HG02885 (cell line): ENCODE measurements at regions not wholly inside any gene's neighbourhood (a gene's known extent, or its start where the extent isn't known, plus 50 kb on each side); places are given as distances from the start of the nearest gene placed in this dataset.

Experiments used
- ATAC-seq: cut with Tn5 transposase; IDR thresholded peaks from one replicate; pipeline ENCODE4 v1.9.1; 2021; ENCODE audit warnings: mild to moderate bottlenecking; ENCODE audit not compliant: unreplicated experiment, poor library complexity

DNA sequence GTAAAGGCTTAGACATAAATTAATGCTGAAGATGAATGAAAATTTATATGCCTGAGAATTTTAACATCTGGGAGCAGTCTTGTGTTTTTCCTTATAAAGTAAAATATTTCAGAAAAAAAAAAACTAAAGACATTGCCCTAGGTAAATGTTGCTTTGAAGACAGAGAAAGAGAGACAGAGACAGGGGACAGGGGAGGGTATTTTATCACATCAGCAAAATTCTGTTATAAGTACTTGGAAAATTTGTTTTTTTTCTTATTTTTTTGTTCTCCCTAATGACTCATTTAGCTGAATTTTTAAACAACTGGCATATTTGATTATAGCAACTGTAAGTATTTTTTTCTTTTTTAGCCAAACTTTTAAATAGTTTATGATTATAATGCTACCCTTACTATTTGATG, 1540.6 kb upstream of the GBE1 start:
- no peak for ATAC-seq

DNA sequence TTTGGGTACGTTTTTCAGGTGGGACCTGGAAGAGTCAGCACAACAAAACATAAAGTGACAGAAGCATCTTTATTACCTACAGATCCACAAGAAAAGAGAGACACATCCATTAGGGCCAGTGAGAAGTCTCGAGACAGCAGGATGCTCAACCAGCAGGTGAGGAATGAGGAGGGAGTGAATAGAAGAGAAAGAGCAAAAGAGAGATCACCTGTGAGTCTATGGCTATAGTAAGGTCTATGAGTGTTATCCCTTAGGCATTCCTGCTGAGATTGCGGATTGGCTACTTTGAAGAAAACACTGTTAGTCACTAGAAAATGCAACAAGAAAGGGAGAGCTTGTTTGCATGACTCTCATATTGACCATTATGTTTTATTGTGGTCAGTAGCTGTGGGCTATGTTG, 1556.2 kb upstream of the GBE1 start:
- ATAC-seq: no peak

DNA sequence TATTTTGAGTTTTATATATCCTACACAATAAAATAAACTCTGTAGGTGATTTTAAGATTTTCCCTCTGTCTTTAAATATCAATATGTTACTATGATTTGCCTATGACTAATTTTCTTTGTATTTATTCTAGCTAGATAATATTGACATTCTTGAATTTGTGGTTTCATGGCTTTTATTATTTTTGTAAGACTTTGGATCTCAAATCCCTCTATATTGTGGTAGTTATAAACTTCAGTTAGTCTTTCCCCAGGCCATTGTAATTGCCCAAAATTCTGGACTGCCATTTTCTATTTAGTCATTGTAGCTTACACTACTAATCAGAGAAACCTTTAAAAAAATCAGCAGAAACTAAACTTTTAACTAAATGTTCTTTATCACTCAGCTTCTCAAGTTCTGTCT, 1559.3 kb upstream of the GBE1 start:
- ATAC-seq: no peak

DNA sequence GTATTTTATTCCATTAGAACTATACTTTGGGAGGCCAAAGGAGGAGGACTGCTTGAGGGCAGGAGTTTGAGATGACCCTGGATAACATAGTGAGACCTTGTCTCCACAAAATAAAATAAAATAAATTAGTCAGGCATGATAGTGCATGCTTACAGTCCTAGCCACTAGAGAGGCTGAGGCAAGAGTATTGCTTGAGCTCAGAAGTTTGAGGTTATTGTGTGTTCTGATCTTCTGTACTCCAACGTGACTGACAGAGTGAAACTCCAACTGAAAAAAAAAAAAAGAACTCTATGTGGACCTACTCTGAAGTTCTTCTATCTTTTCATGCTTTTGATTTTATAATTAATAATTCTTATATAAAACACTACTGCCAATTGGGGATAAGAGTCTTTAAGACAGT, 1560.0 kb upstream of the GBE1 start:
- ATAC-seq: no peak

DNA sequence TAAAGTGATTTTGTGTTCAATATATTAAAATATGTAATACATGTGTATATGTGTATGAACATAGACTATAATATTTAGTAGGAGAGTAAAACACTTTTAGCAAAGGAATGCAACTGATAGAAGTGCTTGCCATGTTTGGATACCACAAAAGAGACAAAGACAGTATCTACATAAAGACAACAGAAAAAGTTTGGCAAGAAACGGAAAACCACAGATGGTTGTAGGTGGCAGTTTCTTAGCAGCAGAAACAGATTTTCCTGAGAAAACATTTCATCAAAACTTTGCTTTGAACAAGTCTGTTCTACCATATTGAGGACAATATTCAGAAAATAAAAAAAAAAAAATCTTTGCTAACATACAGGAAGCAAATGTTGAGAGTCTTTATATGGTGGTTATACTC, 1560.4 kb upstream of the GBE1 start:
- ATAC-seq: no peak

DNA sequence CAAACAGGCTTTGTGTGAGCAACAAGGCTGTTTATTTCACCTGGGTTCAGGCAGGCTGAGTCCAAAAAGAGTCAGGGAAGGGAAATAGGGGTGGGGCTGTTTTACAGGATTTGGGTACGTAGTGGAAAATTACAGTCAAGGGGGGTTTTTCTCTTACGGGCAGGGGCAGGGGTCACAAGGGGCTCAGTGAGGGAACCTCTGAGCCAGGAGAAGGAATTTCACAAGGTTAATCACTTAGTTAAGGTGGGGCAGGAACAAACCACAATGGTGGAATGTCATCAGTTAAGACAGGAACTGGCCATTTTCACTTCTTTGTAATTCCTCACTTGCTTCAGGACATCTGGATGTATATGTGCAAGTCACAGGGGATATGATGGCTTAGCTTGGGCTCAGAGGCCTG, 1592.8 kb upstream of the GBE1 start:
- ATAC-seq: no peak

DNA sequence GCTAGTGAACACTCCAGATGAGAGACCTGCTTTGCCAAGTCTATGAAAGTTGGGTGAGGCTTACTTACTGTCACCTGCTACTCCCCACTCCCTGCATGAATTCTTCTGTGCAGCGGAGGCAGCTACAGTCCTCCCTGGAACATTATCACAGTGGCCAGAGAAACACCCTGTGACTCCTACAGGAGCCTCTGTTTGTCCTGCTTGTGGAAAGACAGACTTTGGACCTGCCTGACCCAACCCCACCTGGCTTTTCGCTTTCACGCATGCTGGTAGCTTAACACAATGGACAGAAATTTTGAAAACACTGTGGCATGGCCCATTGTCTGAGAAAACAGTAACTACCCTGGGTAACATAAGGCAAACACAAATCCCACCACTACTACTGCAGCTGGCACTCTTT, 1565.5 kb upstream of the CADM2 start:
- ATAC-seq: no peak

DNA sequence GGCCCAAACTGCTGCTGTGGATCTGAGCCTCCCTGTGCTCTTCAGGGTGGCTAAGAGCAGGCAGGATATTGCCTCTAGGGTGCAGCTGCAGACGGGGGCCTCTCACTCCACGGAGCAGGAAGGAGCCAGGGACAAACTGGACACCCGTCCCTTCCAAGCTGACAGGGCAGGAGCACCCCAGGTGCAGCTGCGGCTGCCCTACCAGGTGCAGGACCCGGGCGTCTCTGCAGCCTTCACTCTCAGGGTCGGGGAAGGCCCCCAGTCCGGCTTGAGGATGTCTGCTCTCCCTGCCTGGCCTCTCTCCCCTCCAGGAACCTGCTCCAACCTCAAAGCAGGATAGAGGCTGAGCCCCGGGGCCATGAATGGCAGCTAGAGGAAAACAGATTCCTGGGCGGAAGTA, 1554.9 kb upstream of the CADM2 start:
- ATAC-seq: no peak

DNA sequence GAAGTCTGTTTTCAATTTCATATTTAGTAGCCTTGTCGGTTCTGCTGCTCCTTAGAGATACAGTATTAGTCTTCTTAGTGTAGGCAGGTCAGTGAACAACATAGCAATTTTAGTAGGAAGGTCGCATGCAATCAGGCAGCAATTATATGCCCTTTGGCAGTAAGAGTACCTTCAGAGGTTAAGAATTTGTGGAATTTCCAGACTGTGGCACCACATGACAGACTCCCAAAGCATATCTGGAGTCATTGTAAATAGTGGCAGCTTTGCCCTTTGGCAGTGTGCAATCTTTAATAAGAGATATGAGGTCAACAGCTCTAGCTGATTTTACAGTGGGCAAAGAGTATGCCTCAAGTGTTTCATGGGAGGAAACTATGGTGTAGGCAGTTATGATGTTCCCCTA, 1532.5 kb upstream of the CADM2 start:
- ATAC-seq: no peak

DNA sequence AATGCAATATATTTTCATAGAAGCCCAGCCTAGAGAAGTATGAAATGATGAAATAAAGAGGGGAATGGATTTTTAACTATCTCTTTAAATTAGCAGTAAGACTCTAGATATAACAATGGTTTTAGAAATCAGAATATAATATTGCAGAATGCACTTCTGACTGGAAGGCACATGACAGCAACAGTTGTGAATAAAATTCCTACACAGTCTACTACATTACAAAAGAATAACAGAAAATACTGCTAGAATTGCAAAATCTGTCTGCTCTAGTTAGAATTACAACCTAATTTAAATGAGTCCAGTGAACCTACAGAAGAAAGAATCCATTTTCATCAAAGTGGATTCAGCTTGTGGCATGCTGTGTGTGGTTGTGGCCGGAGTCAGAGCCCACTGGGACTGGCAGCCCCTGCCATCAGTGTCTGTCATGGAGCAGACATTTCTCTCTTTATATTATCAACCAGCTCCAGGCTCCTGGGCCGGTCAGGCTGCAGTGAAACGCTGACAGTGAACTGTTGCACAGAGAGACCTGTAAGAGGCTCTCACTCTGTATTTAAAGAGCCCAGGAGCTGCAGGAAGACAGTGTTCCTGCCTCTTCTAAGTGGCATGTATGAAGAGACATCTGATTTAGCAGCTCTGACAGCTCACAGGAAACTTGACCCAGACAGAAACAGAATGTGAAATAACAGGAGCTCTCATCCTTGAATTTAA, 1523.8 kb upstream of the CADM2 start:
- ATAC-seq: no peak

DNA sequence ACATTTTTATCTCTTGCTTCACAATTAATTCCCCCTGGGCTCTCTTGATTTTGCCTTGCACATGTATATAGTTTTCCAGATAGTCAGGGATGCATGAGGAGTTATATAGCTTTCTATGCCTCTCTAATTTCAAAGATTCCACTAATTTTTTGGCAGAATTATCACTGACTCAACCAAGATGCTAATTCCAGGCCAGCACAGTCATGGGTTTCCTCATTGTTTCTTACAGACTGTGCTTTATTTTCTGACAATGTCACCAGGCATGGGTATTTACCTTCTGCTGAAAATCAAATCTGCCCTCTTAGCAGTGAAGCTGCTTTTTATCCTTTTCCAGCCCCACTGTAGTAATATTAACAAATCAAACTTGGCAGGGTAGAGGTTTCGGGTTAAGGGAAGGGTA, 1520.6 kb upstream of the CADM2 start:
- ATAC-seq: no peak

DNA sequence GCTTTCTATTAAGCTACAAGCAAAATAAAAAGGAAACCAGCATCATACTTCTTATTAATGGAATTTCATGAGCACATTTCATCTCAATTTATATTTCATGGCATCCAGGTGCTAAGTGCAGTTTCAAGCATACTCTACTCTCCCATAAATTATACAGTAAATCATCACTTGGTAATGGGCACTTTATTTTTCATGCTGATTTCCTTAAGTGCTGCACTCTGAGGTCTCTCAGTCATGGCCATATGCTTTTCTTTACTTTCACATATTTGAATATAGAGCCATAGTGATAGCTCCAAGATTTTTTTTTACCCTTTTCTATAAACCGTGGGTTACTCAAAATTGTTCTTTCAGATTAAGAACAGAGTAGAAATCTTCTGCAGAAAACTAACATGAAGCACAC, 1505.7 kb upstream of the CADM2 start:
- no peak for ATAC-seq

DNA sequence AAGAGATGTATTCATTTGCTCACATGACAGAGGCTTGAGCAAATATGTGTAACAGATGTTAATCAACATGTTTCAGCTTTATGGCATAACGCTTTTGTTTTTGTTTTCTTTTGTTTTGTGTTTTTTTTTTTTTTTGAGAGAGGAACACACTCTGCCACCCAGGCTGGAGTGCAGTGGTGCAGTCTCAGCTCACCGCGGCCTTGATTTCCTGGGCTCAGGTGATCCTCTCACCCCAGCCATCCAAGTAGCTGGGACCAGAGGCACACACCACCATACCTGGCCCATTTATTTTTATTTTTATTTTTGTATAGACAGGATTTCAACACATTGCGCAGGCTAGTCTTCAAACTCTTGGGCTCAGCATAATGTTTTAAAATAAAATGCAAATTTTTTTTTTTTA, 1504.4 kb upstream of the CADM2 start:
- no peak for ATAC-seq

DNA sequence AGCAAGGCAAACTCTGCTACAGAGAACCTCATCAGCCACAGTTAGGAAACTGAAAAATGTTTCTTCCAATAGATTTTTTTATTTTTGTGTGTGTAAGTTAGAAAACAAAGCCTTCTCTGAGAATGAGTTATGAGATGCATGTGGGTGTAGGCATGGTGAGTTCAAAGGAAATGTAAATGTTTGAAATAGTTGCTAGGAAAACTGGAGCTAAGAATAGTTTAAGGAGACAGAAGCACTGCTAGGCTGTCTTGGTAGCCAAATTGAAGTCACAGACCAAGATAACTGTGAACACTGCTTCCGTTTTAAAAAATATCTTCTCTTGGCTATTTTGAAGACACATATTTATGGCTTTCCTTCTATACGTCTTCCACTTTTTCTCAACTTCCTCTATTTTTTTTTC, 1501.2 kb upstream of the CADM2 start:
- ATAC-seq: no peak

DNA sequence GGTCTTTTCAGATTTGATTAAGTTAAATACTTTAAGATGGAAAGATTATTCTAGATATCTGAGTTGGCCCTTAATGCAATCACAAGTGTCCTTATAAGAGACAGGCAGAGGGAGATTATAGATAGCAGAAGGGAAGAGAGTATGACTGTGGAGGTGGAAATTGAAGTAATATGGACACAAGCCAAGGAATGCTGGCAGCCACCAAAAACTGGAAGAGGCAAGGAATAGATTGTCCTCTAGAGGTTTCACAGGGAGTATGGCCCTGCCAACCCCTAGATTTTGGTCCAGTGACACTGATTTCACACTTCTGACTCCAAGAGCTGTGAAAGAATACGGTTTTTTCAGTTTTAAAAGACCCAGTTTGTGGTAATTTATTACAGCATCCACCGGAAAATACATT, 1498.7 kb upstream of the CADM2 start:
- ATAC-seq: no peak

DNA sequence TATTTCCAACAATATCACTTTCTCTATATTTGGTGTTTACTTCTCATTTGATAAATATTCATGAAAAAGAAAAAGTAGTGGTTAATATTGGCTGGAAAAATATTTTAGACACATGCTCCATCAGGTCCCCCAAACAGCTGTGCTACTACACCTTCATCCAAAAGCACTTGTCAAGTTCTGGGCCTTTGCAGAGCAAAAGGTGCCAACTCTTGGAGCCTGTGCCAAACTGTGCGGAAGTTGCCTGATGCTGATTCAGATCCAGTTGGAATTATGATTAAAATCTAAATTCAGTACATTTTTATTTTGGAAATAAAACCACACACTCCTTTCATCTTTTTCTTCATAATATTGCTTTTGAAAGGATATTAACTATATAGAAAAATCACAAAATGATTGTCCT, 1497.4 kb upstream of the CADM2 start:
- no peak for ATAC-seq

DNA sequence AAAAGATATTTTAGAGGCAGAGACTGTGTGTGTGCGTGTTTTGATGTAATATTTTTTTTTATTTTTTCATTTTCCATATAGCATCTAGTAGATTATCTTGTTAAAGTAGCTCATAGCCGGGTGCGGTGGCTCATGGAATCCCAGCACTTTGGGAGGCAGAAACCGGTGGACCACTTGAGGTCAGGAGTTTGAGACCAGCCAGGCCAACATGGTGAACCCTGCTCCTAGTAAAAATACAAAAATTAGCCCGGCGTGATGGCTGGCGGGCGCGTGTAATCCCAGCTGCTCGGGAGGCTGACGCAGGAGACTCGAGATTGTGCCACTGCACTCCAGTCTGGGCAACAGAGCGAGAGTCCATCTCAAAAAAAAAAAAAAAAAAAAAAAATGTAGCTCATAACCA, 1481.2 kb upstream of the CADM2 start:
- no peak for ATAC-seq

DNA sequence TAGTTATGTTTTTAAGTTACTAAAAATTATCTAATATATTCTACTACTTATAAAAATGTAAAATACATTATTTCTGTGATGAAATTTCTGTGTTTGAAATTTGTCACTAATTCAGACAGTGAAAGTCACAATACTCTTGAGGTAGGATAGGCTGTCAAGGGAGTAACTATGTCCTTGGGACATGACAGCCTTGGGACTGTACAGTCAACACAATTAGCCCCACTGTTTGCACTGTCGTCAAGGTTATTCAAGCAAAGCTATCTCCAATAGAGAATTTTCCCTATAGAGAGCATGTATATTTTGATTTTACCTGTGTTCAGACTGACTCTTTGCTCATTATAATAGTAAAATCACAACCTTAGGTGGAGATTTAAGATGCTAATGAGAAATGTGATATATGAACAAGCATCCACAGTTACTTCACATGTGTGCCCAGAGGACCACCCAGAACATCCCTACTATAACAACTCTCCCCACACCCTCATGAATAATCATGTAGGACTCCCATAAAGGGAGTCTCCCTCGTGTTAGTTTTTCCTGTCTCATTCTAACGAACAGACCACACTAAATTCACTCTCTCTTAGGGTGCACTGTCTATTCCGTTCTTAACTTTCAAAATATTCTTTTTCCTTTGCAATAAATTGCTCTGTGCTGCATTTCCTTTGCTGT, 1476.3 kb upstream of the CADM2 start:
- ATAC-seq: no peak

DNA sequence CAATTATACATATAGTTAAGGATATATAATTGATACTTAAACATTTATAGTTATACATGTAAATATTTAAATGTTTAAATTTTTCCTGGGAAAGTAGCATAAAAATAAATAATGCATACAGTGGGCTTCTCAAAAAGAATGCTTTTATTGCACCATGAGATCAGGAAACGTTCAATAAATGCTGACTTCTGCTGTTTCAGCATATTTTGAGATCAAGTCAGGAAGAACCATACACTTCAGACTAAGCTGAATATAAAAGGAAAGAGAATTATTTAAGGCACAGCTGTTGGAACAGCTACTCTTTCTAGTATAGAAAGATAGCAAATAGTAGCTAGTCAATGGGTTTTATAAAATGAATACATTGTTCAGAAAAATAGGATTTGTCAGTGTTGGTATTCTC, 1462.3 kb upstream of the CADM2 start:
- no peak for ATAC-seq

DNA sequence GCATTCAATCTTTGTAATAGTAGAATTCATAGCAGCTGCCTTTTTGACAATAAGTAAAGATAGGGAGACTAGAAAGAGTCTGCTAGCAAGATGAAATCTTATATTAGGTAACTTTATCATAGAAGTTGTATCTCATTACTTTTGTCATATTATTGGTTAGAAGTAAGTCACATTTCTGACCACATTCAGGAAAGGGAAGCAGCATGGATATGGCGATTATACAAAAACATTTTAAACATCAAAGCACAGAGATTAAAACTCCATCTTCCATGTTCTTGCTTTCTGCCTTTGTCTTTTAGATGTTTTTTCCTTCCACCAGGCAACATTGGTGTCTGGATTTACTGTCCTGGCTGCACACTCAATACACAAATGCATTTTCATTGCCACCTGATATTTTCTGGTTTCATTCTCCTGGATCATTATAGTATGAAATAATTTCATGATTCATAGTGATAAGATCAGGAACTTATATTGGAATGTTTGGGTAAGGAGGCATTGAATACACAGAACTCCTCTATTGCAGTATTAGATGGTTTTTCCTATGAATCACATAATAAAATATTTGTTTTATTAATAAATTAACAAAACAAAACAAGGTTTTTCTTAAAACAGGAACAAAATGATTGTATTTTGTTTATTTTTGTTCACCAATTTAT, 1460.3 kb upstream of the CADM2 start:
- ATAC-seq: no peak

DNA sequence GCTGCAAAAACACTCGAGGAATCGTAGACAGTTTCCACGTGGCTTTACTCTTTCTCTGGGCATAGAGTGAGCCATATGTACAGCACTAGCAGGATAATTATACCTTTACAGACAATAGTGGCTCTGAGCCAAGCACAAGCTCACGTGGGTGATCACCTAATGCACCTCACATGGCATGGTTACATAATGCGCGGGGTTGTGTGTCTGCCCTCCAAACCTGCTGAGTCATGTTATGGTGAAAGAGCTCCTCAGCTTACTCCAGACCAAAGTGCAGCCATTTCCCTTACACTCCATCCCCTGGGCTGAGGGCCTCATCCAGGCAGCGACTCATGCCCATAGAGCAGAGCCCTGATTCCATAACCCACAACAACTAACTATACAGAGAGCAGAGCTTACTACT, 1458.4 kb upstream of the CADM2 start:
- ATAC-seq: no peak

DNA sequence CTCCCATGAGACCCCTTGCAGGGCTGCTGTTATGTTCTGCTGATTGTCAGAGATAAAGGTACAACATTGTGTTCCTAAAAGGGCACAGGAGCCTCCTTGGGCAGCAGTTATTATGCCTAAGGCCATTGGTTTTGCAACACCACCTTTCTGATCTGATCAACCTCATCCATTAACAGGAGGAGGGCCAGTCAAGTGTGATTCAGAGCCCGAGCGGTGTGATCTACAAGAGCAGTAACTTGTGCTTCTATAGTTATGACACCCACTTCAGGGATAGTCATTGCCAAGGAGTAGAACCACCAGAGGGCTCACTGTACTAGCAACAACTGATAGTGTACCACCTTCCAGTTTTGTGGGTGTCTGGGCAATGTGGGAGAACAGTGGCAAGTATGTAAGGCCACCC, 1457.9 kb upstream of the CADM2 start:
- no peak for ATAC-seq
